NK-92 treated with Interleukin-12 subunit alpha and Interleukin-12 subunit beta, amount 100 ng/mL, for 24 hours (cell line): ENCODE measurements at regions not wholly inside any gene's neighbourhood (a gene's known extent, or its start where the extent isn't known, plus 50 kb on each side); places are given as distances from the start of the nearest gene placed in this dataset.
"Not testable (repeated sequence)": the region's sequence is repeated elsewhere in the genome, so short reads cannot be mapped to it uniquely, and the experiment has no call there.

Experiments used
- DNase-seq: peaks from one replicate; lab custom pipeline; 2025; lab: John Stamatoyannopoulos, UW

DNA sequence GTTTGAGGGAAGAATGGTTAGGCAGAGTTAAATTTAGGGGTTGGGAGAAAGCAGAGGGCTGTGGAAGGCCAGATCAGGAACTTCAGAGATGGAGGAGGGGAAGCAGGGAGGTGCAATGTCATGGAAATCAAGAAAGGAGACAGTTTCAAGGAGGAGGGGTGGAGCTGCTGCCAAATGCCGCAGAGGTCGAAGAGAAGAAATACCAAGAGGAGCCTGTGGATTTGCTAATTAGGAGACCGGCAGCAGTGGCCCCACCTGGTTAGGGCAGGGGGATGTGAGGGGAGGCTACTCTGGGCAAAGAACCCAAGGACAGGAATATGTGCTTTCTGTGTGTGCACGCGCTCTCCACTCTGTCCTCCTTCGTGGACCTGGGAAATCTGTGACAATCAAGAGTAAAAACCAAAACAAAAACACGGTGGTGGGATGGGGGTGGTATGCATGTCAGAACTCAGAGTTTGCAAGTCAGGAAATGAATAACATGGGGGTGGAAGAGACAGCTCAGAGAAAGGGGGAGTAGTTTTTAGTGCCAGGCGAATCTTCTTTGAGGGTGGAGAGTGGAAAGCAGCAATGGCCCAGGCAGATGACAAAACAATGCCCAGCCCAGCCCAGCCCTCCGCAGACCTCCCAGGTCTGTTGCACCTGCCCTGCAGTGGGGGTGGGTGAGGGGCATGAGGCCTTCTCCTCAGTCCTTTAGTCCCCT lies 102.9 kb upstream of the PAX2 start:
- no peak for DNase-seq

GRCh38 chr10:100645091-100645490 lies 100.3 kb upstream of the PAX2 start:
- no peak for DNase-seq

DNA sequence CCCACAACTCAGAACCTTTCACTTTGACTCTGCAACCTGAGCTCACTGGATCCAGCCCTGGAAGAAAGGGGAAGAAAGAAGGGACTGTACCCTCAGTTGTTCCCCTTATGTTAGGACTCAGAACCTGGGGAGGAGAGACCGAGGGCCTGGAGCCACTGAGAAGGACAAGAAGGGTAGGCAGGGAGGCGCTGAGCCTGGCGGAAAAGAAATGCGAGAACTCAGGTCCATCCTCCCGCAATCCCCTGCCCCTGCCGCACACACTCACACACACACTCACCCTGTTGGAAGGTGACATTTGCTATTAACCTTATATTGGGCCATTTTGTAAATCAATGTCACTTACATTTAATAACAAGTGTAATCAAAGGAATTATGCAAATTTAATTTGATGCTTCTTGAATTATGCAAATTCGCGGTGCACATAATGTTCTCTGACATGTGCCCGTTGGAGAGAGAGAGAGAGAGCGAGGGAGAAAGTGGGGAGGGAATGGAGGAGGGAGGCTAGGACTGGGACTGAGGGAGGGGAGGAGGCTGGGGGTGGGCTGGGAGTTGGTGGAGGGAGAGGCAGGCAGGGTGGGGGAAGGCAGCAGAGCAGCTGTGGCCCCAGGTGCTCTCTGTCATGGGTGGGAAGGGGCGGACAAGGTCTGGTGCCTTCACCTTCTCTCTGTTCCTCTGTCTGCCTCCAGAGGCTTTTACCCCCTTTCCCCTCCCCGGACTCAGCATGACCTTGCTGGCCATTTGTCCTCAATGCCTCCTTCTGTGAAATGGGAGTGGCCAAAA lies 99.6 kb upstream of the PAX2 start:
- no peak for DNase-seq

GRCh38 chr10:100647928-100648327 lies 97.5 kb upstream of the PAX2 start:
- DNase-seq: no peak

- no peak for DNase-seq
Observed at GRCh38 chr10:100650693-100651092, 94.7 kb upstream of the PAX2 start.

DNA sequence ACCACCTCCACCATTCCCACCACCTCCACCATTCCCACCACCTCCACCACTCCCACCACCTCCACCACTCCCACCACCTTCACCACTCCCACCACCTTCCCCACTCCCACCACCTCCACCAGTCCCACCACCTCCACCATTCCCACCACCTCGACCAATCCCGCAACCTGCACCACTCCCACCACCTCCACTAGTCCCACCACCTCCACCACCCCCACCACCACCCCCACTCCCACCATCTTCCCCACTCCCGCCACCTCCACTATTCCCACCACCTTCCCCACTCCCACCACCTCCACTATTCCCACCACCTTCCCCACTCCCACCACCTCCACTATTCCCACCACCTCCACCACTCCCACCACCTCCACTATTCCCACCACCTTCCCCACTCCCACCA lies 94.3 kb upstream of the PAX2 start:
- not testable (repeated sequence) for DNase-seq

DNA sequence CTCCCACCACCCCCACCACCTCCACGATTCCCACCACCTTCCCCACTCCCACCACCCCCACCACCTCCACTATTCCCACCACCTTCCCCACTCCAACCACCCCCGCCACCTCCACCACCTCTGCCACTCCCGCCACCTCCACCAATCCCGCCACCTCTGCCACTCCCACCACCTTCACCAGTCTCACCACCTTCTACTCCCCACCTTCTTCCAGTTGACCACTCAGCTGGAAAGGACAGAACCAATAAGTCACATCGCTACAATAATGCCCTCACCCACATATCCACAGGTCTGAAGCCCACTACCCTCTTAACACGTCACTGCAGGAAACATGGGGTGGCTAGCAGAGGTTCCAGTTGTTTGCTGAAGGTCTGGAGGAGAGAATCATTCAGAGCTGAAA lies 93.5 kb upstream of the PAX2 start:
- DNase-seq: no peak

GRCh38 chr10:100652406-100653135 lies 92.8 kb upstream of the PAX2 start:
- no peak for DNase-seq

- DNase-seq: no peak
Observed at GRCh38 chr10:100653238-100653956, 92.0 kb upstream of the PAX2 start.

DNA sequence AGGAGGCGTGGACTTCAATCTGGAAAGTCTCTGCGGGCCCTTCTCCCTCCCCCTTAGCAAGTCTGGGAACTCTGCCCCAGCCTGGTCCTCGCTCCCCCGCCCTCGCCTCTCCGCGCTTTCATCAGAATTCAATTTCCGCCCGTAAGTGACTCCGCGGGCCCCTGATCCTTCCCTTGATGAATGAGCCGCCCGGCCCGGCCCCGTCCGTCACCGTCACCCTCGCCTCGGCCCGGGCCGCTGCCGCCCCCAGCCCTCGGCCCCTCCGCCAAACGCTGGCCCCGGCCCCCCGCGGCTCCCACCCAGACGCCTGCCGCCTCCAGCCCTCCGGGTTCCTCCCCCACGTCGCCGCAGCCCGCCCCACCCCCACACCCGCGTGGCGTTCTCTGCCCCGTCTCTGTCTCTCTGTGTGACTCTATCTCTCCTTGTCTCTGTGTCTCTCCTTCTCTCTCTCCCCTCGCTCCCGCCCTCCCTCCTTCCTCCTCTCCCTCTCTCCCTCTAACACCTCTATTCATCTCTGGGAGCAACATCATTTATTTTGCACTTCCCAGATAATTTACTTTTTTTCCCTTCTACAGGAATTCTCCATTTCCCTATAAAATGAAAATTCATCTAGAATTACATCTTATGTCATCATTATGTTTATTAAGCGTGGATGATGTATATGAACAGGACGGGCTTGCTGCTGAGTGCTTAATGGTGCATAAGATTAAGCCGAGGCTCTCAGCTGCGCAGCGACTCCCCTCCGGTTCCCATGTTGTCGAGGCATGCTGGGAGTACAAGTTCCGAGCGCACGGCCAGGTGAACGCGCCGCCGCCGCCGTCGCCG lies 91.2 kb upstream of the PAX2 start:
- DNase-seq: no peak

DNA sequence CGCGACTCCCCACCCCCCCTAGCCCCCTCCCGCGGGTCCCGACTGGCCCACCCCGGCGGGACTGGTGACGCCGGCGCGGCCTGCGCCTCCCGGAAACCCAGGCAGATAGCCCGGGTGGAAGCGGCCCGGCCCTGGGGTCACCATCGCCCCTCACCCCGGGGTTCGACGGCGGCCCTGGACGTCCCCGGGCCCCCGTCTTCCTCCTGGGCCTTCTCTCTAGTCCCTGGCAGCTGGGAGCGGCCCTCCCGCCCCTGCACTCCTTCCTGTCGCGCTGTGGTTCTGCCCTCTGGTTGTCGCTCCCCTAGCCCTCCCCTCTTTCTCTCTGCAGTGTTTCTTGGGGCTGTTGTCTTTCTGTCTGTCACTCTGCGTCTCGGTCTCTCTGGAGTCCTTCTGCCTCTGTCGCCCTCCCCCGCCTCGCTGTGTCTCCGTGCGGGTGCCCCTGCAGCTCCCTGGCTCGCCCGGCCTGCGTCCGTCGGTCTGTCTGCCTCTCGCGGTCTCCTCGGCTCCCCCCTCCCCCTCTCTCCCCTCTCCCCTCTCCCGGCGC lies 90.5 kb upstream of the PAX2 start:
- no peak for DNase-seq

- DNase-seq: no peak
Observed at GRCh38 chr10:100655326-100655759, 90.0 kb upstream of the PAX2 start.

DNA sequence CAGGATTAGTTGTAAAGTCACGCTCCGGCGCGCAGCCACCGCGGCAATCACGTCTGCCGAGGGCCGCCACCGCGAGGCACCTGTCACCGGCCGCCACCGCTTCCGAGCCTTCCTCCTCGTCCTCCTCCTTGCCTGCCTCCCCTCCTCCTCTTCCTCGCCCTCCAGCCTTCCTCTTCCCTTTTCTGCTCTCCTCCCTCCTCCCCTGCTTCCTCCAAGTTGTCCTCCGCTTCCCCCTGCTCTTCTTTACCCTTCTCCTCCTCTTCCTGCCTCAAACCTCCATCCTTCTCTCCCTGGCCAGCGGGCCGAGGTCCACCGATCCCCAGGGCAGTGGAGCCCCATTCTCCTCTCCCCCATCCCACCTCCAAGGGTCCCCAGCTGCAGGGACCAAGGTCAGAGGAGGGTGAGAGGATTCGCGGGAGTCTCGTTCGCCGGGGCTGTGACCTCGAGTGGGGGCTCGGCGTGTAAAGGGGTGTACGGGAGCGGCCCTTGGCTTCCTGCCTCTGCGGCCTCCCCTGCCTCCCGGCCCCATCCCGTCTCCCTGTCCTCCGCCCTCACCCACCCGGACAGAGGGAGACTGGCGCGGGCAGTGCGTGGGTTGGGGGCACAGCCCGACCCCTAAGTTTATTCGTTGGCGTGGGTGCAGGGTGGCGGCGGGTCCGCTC lies 89.5 kb upstream of the PAX2 start:
- no peak for DNase-seq

- DNase-seq: no peak
Observed at GRCh38 chr10:100656454-100656853, 88.9 kb upstream of the PAX2 start.

- DNase-seq: no peak
Observed at GRCh38 chr10:100658269-100658668, 87.1 kb upstream of the PAX2 start.

DNA sequence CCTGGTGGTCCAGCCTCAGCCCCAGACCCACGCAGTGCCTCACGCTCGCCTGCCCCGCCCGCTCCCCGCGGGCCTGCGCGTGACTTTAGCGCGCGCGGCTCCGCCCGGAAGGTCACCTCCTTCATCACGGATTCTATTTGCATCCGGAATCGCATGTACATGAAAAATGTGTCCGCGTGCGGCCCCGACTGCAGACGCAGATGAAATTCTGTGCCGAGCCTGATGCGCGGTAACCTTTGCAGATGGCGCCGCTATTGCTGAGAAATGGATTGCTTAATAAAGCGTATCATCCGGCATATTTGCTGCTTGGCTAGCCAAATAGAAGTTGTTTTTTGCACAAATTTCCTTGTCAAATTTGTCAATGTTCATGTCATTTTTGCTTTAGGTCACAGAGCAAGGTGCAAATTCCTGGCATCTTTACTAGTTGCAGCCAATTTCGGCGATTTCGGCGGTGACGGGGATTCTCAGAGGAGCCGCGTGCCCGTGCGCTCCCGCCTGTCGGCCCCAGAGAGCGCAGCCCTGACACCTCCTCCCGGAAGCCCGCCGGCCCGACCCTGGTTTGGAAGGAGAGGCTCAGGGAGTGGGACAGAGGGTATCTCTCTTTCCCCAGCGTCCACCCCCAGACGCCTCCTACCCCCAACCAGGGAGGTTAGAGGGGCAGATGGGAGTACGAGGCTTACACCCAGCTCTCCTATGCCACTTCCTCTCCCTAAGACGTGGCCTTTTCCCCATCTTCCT lies 85.9 kb upstream of the PAX2 start:
- DNase-seq: no peak

DNA sequence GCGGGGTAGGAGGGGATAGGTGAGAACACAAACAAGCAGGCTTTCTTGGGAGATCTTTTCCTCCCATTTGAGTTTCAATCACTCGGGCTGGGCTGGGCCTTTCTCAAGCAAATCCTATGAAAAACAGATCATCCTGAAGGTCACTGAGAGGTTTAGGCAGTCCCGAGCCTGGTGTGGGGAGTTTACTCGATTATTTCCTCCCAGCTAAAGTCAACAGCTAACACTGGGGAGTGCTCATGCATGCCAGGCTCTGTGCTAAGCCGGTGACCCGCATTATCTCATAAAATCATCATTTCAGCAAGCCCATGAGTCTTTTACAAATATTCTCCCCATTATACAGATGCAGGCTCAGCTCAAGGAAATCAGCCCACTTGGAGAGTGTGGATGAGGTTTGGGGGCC lies 85.0 kb upstream of the PAX2 start:
- DNase-seq: no peak

DNA sequence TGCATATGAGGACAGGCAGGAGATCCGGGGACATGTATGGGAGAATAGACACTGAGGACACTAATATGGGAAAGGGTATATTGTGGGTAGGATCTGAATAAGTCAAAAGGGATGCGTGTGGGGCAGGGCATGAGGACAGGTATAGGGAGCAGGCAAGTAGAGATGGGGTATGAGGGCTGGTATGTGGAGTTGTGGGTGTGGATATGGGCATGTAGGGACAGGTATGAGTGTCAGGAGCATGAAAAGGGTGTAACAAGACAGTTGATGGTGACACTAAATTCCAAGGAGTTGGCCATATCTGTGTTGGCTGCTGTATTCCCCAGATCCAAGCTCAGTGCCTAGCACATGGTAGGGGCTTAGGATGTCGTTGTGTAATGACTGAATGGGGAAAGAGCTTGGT lies 84.4 kb upstream of the PAX2 start:
- DNase-seq: no peak

GRCh38 chr10:100661520-100661919 lies 83.9 kb upstream of the PAX2 start:
- no peak for DNase-seq

- no peak for DNase-seq
Observed at GRCh38 chr10:100662067-100662466, 83.3 kb upstream of the PAX2 start.
